SH-SY5Y (cell line): ENCODE measurements at regions not wholly inside any gene's neighbourhood (a gene's known extent, or its start where the extent isn't known, plus 50 kb on each side); places are given as distances from the start of the nearest gene placed in this dataset.

Experiments used
- GATA2 ChIP-seq: IDR thresholded peaks from 2 replicates; pipeline ENCODE4 v1.6.1; 2011; ENCODE audit warnings: mild to moderate bottlenecking, low read depth, low read length
- GATA3 ChIP-seq: IDR thresholded peaks from 2 replicates; pipeline ENCODE4 v1.6.1; 2011; ENCODE audit warnings: low read depth, mild to moderate bottlenecking, low read length, moderate library complexity

- TF ChIP-seq GATA2 (no peak), GATA3 (no peak)
These were observed 209.3 kb downstream of the CD47 start for GRCh38 chr3:107881509-107881908.
